H1 (cell line): ENCODE measurements at regions not wholly inside any gene's neighbourhood (a gene's known extent, or its start where the extent isn't known, plus 50 kb on each side); places are given as distances from the start of the nearest gene placed in this dataset.

Source experiments
- CTCF ChIA-PET: fragments of 300-600 bp; sonication (Branson Sonifier 250); formaldehyde crosslinking; loops from one replicate; lab custom pipeline; 2021; ENCODE audit not compliant: partially characterized antibody; lab: Charles Lee
- POLR2A ChIA-PET: fragments of 300-600 bp; sonication (Branson Sonifier 250); formaldehyde crosslinking; loops from one replicate; lab custom pipeline; 2021; ENCODE audit warnings: inconsistent platforms; ENCODE audit not compliant: partially characterized antibody; lab: Charles Lee
- DNase-seq, 2 experiments: peaks; one replicate each; pipeline versions ENCODE4 v3.0.0 to v3.0.0-alpha.2; 2010 to 2022; ENCODE audit warnings: low spot score in 2 of 2, low read depth in 1 of 2, mixed read lengths in 1 of 2
- FAIRE-seq: peaks from 2 replicates; lab custom pipeline; 2011; peaks lifted over from hg19 to GRCh38; lab: Jason Lieb, UNC
- H2AFZ ChIP-seq: 2 replicates; pipeline ENCODE4 v1.8.1; 2012; ENCODE audit warnings: low read length, inconsistent platforms
- H2AK5ac ChIP-seq: 2 replicates; pipeline ENCODE4 v1.6.1; 2013; ENCODE audit warnings: low read depth, low read length
- H2BK120ac ChIP-seq: replicated peaks from 2 replicates; pipeline ENCODE3; 2013; ENCODE audit warnings: low read depth, low read length, inconsistent platforms
- H2BK12ac ChIP-seq: 2 replicates; pipeline ENCODE4 v1.6.1; 2013; ENCODE audit warnings: low read depth, low read length
- H2BK15ac ChIP-seq: 2 replicates; pipeline ENCODE4 v1.6.1; 2013; ENCODE audit warnings: low read length
- H2BK20ac ChIP-seq: 2 replicates; pipeline ENCODE4 v1.6.1; 2013; ENCODE audit warnings: low read length
- H2BK5ac ChIP-seq: 2 replicates; pipeline ENCODE4 v1.6.1; 2013; ENCODE audit warnings: low read depth, low read length
- H3K14ac ChIP-seq: 2 replicates; pipeline ENCODE4 v1.6.1; 2013; ENCODE audit warnings: inconsistent platforms; ENCODE audit not compliant: insufficient read length
- H3K18ac ChIP-seq: 2 replicates; pipeline ENCODE4 v1.6.1; 2013; ENCODE audit warnings: low read length; ENCODE audit errors: extremely low read depth
- H3K23ac ChIP-seq: 2 replicates; pipeline ENCODE4 v1.6.1; 2013; ENCODE audit warnings: inconsistent platforms; ENCODE audit not compliant: insufficient read length
- H3K23me2 ChIP-seq: 2 replicates; pipeline ENCODE4 v1.6.1; 2013; ENCODE audit warnings: low read depth, low read length
- H3K27ac ChIP-seq: 2 replicates; pipeline ENCODE4 v1.6.1; 2011; ENCODE audit warnings: low read depth, low read length, inconsistent platforms
- H3K27me3 ChIP-seq, 4 experiments: replicated peaks in 1 of 4; 1 replicate in 1 of 4; 2 replicates in 3 of 4; pipeline versions ENCODE4 v1.6.1 to v1.8.1; 2011 to 2013; ENCODE audit warnings: low read length in 3 of 4, mild to moderate bottlenecking in 3 of 4, inconsistent platforms in 2 of 4, mixed read lengths in 2 of 4, moderate library complexity in 1 of 4; ENCODE audit not compliant: control insufficient read depth in 3 of 4, insufficient read depth in 3 of 4; ENCODE audit errors: extremely low read depth in 1 of 4
- H3K36me3 ChIP-seq, 4 experiments: 2 replicates each; pipeline versions ENCODE4 v1.6.1 to v1.8.1; 2011 to 2013; ENCODE audit warnings: mild to moderate bottlenecking in 4 of 4, low read length in 3 of 4, moderate library complexity in 2 of 4, control low read depth in 1 of 4, inconsistent platforms in 1 of 4; ENCODE audit not compliant: insufficient read depth in 4 of 4, control insufficient read depth in 2 of 4
- H3K4ac ChIP-seq: replicated peaks from 2 replicates; pipeline ENCODE3; 2013; ENCODE audit warnings: low read length, low read depth, mixed read lengths, inconsistent platforms; ENCODE audit not compliant: insufficient read length
- H3K4me1 ChIP-seq, 4 experiments: replicated peaks in 1 of 4; 1 replicate in 1 of 4; 2 replicates in 3 of 4; pipeline versions ENCODE4 v1.6.1 to v1.8.1; 2011 to 2013; ENCODE audit warnings: low read length in 3 of 4, inconsistent platforms in 2 of 4, mixed read lengths in 1 of 4; ENCODE audit not compliant: insufficient read depth in 4 of 4, control insufficient read depth in 3 of 4
- H3K4me2 ChIP-seq, 2 experiments: 2 replicates each; pipeline versions ENCODE4 v1.6.1 to v1.8.1; 2011 to 2013; ENCODE audit warnings: low read depth in 2 of 2, low read length in 2 of 2, control low read depth in 1 of 2, inconsistent platforms in 1 of 2, mild to moderate bottlenecking in 1 of 2; ENCODE audit not compliant: insufficient read depth in 1 of 2
- H3K4me3 ChIP-seq, 4 experiments: fragments of 200-600, 300-600 bp in 1 of 4; sonication (generic), shearing (Covaris generic), sonication (Bioruptor Twin) in 1 of 4; 2 replicates each; pipeline versions ENCODE4 v1.5.1 to v1.8.1; 2011 to 2016; ENCODE audit warnings: low read length in 4 of 4, low read depth in 3 of 4, control low read depth in 2 of 4, inconsistent platforms in 2 of 4, mild to moderate bottlenecking in 2 of 4, mixed read lengths in 1 of 4, moderate library complexity in 1 of 4; ENCODE audit not compliant: insufficient read depth in 2 of 4; ENCODE audit errors: extremely low read depth in 1 of 4
- H3K56ac ChIP-seq: replicated peaks from 2 replicates; pipeline ENCODE3; 2013; ENCODE audit warnings: low read depth, mild to moderate bottlenecking, mixed read lengths, low read length, inconsistent platforms; ENCODE audit not compliant: insufficient read length
- H3K79me1 ChIP-seq: 2 replicates; pipeline ENCODE4 v1.6.1; 2013; ENCODE audit warnings: low read depth, low read length, control low read depth
- H3K79me2 ChIP-seq, 2 experiments: 2 replicates each; pipeline versions ENCODE4 v1.6.1 to v1.8.1; 2012 to 2013; ENCODE audit warnings: low read length in 2 of 2, mild to moderate bottlenecking in 2 of 2, inconsistent platforms in 1 of 2; ENCODE audit not compliant: insufficient read depth in 2 of 2, control insufficient read depth in 1 of 2
- H3K9ac ChIP-seq, 4 experiments: replicated peaks in 1 of 4; 1 replicate in 1 of 4; 2 replicates in 3 of 4; pipeline versions ENCODE4 v1.6.1 to v1.8.1; 2011 to 2013; ENCODE audit warnings: low read depth in 3 of 4, low read length in 3 of 4, control low read depth in 2 of 4, mild to moderate bottlenecking in 2 of 4, moderate library complexity in 2 of 4, inconsistent platforms in 1 of 4; ENCODE audit errors: extremely low read depth in 1 of 4
- H3K9me3 ChIP-seq, 2 experiments: 2 replicates each; pipeline versions ENCODE4 v1.6.1 to v1.8.1; 2012 to 2013; ENCODE audit warnings: mild to moderate bottlenecking in 2 of 2, moderate library complexity in 2 of 2, control low read depth in 1 of 2, inconsistent platforms in 1 of 2, low read depth in 1 of 2, low read length in 1 of 2, mixed read lengths in 1 of 2; ENCODE audit not compliant: insufficient read depth in 2 of 2
- H4K20me1 ChIP-seq, 2 experiments: replicated peaks in 1 of 2; 2 replicates each; pipeline versions ENCODE3 to v1.8.1; 2011 to 2013; ENCODE audit warnings: inconsistent platforms in 2 of 2, low read length in 2 of 2, mild to moderate bottlenecking in 1 of 2; ENCODE audit not compliant: insufficient read depth in 2 of 2, control insufficient read depth in 1 of 2
- H4K5ac ChIP-seq: 2 replicates; pipeline ENCODE4 v1.6.1; 2013; ENCODE audit warnings: low read length, low read depth, mixed read lengths, inconsistent platforms; ENCODE audit not compliant: insufficient read length
- H4K8ac ChIP-seq: 2 replicates; pipeline ENCODE4 v1.8.0; 2013; ENCODE audit warnings: mild to moderate bottlenecking, moderate library complexity, low read length, inconsistent platforms; ENCODE audit not compliant: insufficient read depth; ENCODE audit errors: extremely low read depth
- H4K91ac ChIP-seq: replicated peaks from 2 replicates; pipeline ENCODE3; 2013; ENCODE audit warnings: low read length, mixed read lengths, inconsistent platforms; ENCODE audit not compliant: insufficient read length
- WGBS, 2 experiments: shearing (Covaris generic) in 1 of 2; methylation state at CpG; one replicate each; pipeline versions ENCODE4 v1.1.6 to v1.1.7; 2013 to 2015; ENCODE audit warnings: low lambda C conversion rate in 2 of 2, mixed read lengths in 2 of 2, inconsistent platforms in 1 of 2, low coverage in 1 of 2, missing lambda C conversion rate in 1 of 2; ENCODE audit not compliant: insufficient replicate concordance in 2 of 2, insufficient coverage in 1 of 2, insufficient read length in 1 of 2; ENCODE audit errors: extremely low coverage in 1 of 2, missing lambda C conversion rate in 1 of 2; 5-methylcytosine and 5-hydroxymethylcytosine counted together

DNA sequence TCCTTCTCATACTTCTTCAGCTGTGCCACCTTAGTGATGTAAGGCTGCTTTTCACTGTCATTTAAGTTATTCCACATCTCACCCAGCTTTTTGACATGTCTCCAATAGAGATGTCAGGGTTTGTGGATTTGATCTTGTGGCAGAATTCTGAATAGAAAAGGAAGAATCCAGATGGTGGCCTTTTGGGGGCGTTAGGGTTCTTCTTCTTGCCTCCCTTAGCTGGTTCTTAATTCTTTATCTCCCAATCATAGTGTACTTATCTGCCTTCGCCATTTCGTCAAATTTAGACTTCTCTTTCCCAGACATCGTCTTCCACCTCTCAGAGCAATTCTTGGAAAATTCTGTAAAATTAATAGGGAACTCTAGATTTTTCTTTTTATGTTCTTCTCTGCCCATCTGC is 422.9 kb downstream of the GJA1 start:
- no peak overlapping the region for H3K14ac ChIP-seq
- H3K9me3 ChIP-seq = no peaks in the 10 kb centered on the region
- H3K4me2 ChIP-seq = no peak overlapping the region
- no peak overlapping the region for H2BK5ac ChIP-seq
- ChIA-PET POLR2A (interaction anchor here (1.3 kb wide), 1 partner anchor 238 kb away, joined by 3 read pairs; no protein-coding TSS in a partner anchor), CTCF (interaction anchor here (0.9 to 2.4 kb wide), 9 partner anchors 9 to 813 kb away, joined by 3 to 12 read pairs (median 4); no protein-coding TSS in a partner anchor)
- no peaks in the 10 kb centered on the region for H3K79me2 ChIP-seq
- no peaks in the 10 kb centered on the region for H4K20me1 ChIP-seq
- no peak overlapping the region for H4K5ac ChIP-seq
- no peak overlapping the region for H3K4me3 ChIP-seq
- no peak overlapping the region for H2BK20ac ChIP-seq
- no peaks in the 10 kb centered on the region for H3K23me2 ChIP-seq
- no peak overlapping the region for H3K9ac ChIP-seq
- no peak overlapping the region for H3K23ac ChIP-seq
- no peak overlapping the region for H2AFZ ChIP-seq
- no peak overlapping the region for H4K91ac ChIP-seq
- H3K18ac ChIP-seq = no peak overlapping the region; the same call in 1 of the 2 replicates
- H3K27me3 ChIP-seq = no peaks in the 10 kb centered on the region
- H3K27ac ChIP-seq = no peak overlapping the region
- no peaks in the 10 kb centered on the region for H3K36me3 ChIP-seq
- H4K8ac ChIP-seq = no peak overlapping the region
- no peak overlapping the region for H3K4ac ChIP-seq
- DNase-seq (no peak), FAIRE-seq (no peak)
- 99% methylated on average over 4 of the region's 4 CpGs; no CpG with 5 or more reads in 1 of the 2 experiments for WGBS, 2 experiments
- H2BK120ac ChIP-seq = no peak overlapping the region
- H3K56ac ChIP-seq = no peak overlapping the region
- H3K79me1 ChIP-seq = no peaks in the 10 kb centered on the region
- peaks cover 0 to 10% (median 2%) of the 10 kb centered on the region in 4 experiments; a peak in 2 of 7 replicates for H3K4me1 ChIP-seq
- no peak overlapping the region for H2BK15ac ChIP-seq
- H2AK5ac ChIP-seq = no peak overlapping the region
- no peak overlapping the region for H2BK12ac ChIP-seq
